ENCODE measurements at regions not wholly inside any gene's neighbourhood (a gene's known extent, or its start where the extent isn't known, plus 50 kb on each side); places are given as distances from the start of the nearest gene placed in this dataset.
A peak's percentile ranks its signal among the peaks of the same experiment; 100 is the strongest.

GRCh38 chr11:42319921-42320320 is 860.5 kb upstream of the LRRC4C start:
- intact Hi-C loops (cut with micrococcal nuclease) (loop anchor here (5.0 kb wide), 1 partner anchor 73 kb away; no protein-coding TSS in a partner anchor), dilution Hi-C loops (cut with MboI; ENCODE audit: extremely low pct_ligation_motif_present, low sequenced_read_pairs) (no loop called here)
- Histone ChIP-seq H3K4me1 (ENCODE audit: control insufficient read depth, extremely low read depth, insufficient read depth, low read length) (peaks cover 16% of the 10 kb centered on the region), H4K20me1 (replicated peaks; ENCODE audit: control insufficient read depth, extremely low read depth, insufficient read depth, low read length) (no peaks in the 10 kb centered on the region), H3K4me2 (ENCODE audit: insufficient read depth, low read length) (no peak overlapping the region), H3K9ac (replicated peaks; ENCODE audit: extremely low read depth, insufficient read depth, low read length) (no peak overlapping the region), H2AFZ (ENCODE audit: low read depth, low read length) (no peak overlapping the region), H3K79me2 (ENCODE audit: control insufficient read depth, insufficient read depth, low read length) (no peaks in the 10 kb centered on the region), H3K27ac (ENCODE audit: insufficient read depth, low read depth, low read length) (no peak overlapping the region), H3K36me3 (ENCODE audit: control insufficient read depth in 2 of 2, extremely low read depth in 1 of 2, insufficient read depth in 2 of 2, low read length in 2 of 2) (no peaks in the 10 kb centered on the region), H3K9me3 (replicated peaks; ENCODE audit: control insufficient read depth, insufficient read depth, low read length) (no peaks in the 10 kb centered on the region), H3K9me1 (replicated peaks; ENCODE audit: control insufficient read depth, extremely low read depth, insufficient read depth, low read length) (no peaks in the 10 kb centered on the region), H3K27me3 (ENCODE audit: control insufficient read depth in 2 of 2, insufficient read depth in 2 of 2, low read length in 2 of 2) (no peaks in the 10 kb centered on the region), H3K4me3 (replicated peaks in 1 of 3; ENCODE audit: insufficient read depth in 1 of 3, low read depth in 1 of 3, low read length in 3 of 3) (no peak overlapping the region)
- ChIA-PET CTCF (no interaction called here), POLR2A (no interaction called here)
- no peak for TF ChIP-seq MAX (IDR thresholded peaks at IDR 0.05; ENCODE audit: insufficient read depth, insufficient read length)
- TF ChIP-seq CTCF (IDR thresholded peaks at IDR 0.05; ENCODE audit: extremely low read depth in 1 of 2, insufficient read depth in 1 of 2, low read depth in 1 of 2, low read length in 2 of 2), result no peak
- TF ChIP-seq MYC (IDR thresholded peaks at IDR 0.05; ENCODE audit: low read depth, low read length), result no peak
- no peak for TF ChIP-seq POLR2A (IDR thresholded peaks at IDR 0.05; ENCODE audit: low read depth, low read length)
- TF ChIP-seq FOS (IDR thresholded peaks at IDR 0.05; ENCODE audit: borderline replicate concordance, insufficient read depth, low read length), result no peak
- TF ChIP-seq EZH2 (IDR thresholded peaks at IDR 0.05; ENCODE audit: borderline replicate concordance, low read depth, low read length, severe bottlenecking), result no peak
- no peak for TF ChIP-seq POLR2AphosphoS5 (IDR thresholded peaks at IDR 0.05; ENCODE audit: insufficient read depth, low read depth, low read length)
- TF ChIP-seq GATA2 (IDR thresholded peaks at IDR 0.05; ENCODE audit: insufficient read depth, insufficient read length, low read depth, low read length), result no peak
- TF ChIP-seq JUN (IDR thresholded peaks at IDR 0.05; ENCODE audit: borderline replicate concordance, insufficient read depth, insufficient read length, low read depth), result no peak
- peak; percentile 64 for DNase-seq (ENCODE audit: low read depth, low spot score)
- BruUV-seq (replicated peaks), result no TSS peak
- FAIRE-seq, result no peak

All from endothelial cell of umbilical vein (primary cell).